Muscle of back (tissue), 3 donors: ENCODE measurements at regions not wholly inside any gene's neighbourhood (a gene's known extent, or its start where the extent isn't known, plus 50 kb on each side); places are given as distances from the start of the nearest gene placed in this dataset.
"Not testable (repeated sequence)": the region's sequence is repeated elsewhere in the genome, so short reads cannot be mapped to it uniquely, and the experiment has no call there.

Experiments used
- DNase-seq, 3 donors: peaks; one replicate each; pipeline versions ENCODE4 v3.0.0 to v3.0.0-alpha.2; 2013

DNA sequence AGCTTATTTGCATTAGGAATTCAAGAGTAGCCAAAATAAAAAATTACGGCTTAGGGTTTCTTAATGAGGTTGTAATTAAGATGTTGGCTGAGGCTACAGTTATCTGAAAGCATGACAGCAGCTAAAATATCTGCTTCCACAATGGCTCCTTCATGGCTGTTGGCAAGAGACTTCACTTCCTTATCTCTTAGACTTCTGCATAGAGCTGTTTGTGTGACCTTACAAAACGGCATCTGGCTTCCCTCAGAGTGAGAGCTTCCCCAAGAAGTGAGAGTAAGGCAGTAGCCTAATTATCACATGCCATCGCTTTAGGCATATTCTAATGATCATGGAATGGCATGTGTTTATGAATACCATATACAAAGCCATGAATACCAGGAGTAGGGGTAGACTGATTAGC, 57.6 kb downstream of the CCDC59 start:
- DNase-seq: no peak

DNA sequence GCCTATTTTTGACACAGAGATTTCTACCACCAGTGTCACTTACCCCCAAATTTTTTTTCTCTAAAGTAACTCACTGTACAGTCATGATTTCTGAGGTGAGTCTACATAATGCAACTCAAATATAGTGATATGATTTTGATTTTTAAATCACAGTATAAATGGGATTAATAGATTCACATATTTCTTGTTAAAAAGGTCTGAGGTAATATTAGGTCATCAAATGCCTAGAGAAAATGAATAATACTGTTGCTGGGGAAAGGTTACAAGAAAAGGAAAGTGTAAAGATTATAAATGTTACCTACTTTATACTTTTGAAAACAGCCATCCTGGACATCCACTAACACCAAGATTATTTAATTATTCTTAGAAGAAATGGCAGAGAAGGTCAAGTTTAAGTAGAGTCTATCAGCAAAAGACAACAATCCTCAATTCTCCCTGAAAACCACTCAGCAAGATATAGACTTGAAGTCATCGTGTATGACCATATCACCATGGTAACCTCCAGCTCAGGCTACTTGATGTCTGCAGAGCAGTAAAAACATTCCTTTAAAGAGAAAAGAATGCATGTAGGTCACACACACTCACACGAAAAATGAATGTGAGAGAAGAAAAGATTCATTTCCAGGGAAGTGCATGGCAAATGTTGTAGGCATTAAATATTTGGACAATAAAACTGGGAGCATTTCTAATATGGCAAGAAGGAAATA, 58.7 kb downstream of the CCDC59 start:
- no peak for DNase-seq

DNA sequence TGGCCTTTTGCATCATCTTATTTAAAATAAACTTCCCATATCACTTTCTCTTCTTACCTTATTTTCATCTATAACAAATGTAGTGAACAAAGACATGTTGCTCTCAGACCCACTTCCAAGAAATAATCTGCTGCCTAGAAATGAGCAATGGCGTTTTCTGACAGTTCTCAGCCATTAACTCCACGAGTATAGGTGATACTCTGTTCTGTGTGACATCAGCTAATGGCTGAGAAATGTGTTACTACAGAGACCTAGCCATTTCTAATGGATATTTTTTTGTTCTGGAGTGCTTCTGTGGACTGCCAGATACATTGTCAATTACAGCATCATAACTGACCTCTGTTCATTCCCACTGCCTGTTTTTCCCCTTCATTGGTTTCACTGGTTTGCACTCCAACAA, 67.8 kb downstream of the CCDC59 start:
- DNase-seq: no peak

DNA sequence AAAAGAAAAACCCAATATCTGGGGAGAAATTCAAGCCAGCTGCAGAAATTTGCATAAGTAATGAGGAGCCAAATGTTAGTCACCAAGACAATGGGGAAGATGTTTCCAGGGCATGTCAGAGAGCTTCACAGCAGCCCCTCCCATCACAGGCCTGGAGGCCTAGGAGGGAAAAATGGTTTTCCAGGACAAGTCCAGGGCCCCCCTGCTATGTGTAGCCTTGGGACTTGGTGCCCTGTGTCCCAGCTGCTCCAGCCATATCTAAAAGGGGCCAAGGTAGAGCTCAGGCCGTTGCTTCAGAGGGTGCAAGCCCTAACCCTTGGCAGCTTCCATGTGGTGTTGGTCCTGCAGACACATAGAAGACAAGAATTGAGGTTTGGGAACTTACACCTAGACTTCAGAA, 76.9 kb downstream of the CCDC59 start:
- DNase-seq: not testable (repeated sequence)

DNA sequence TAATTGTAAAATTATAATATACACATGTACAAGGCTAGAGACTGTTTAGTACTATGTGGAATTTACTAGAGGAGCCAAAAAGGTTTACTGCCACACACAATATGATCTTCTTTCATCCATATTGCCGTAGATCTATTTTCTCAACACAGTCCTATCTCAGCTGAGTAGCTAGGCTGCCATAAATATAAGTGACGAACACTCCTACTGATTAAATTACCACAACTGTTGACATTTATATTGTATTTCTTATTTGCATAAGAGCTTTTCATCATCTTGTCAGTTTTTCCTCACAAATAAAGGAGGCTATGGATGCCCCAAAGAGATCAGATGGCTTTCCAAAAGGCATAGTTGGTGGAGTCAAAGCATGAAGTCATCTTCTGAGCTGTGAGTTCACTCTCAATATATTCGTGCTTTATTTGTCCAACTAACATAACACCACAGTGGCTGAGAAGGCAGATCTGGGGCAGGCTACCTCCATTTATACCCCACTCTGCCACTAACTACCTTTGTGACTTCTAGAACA, 78.6 kb downstream of the CCDC59 start:
- no peak for DNase-seq

DNA sequence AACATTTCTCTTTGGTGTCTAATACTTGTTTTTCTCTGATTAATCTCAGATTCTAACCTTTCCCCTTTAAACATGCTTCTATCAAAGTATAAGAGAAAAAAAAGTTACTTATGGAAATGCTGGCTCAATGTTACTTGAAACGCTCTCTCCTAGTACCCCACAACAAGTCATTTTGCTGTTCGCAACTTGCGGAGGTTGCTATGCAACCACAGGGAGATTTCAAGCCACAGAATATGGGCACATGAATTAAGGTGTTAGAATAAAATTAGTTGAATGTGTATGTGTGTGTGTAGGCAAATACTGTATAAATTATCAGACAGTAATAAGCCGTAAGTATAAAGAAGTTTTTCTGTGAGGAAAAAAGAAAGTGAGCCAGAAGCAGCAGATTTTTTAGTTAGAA, 80.6 kb downstream of the CCDC59 start:
- no peak for DNase-seq

DNA sequence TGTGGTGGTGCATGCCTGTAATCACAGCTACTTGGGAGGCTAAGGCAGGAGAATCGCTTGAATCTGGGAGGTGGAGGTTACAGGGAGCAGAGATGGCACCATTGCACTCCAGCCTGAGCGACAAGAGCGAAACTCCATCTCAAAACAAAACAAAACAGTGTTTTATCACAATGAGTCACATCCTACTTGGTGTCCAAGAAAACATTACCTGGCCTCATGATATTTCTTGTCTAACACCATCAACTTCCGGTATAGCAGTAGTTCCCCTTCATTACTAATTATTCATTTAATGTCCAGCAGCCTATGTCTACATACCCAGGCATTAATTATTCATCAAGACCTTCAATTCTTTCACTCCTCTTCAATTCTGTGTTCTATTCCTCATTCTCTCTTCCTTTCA, 115.5 kb downstream of the CCDC59 start:
- DNase-seq: no peak

DNA sequence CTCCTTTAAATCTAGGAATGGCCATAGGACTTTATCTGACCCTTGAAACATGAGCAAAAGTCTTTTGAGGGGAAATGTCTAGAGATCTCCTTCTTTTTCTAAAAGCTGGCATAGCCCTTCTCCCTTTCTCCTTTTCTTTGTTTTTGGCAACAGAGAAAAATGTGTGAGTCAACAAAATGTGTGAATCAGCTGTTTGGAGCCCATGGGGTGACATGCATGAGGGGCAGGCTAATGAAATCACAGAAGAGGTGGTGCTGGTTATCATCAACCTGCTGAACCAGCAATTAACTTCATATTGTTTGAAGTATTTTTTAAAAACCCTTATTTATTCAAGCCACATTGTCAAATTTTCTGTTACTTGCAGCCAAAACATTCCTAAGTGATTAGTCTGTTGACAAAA, 132.3 kb downstream of the CCDC59 start:
- DNase-seq: no peak

DNA sequence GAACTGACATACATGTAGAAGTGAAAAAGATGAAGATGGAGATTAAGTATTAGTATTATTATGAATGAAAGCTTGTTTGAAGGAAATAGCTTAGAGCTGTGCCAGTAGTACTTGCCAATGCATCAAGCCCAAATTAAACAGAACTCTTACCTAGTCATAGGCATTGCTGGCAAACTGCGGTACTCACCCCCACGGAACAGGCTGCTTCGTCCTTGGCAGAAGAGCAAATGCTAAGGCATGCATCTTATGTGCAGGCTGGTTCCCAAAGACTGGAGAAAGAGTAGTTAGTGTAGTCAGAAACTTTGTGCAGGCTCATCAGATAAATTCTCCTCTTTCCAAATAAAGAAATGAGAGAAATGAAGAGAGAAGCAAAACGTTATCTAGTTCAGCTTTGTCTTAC, 134.8 kb downstream of the CCDC59 start:
- no peak for DNase-seq

DNA sequence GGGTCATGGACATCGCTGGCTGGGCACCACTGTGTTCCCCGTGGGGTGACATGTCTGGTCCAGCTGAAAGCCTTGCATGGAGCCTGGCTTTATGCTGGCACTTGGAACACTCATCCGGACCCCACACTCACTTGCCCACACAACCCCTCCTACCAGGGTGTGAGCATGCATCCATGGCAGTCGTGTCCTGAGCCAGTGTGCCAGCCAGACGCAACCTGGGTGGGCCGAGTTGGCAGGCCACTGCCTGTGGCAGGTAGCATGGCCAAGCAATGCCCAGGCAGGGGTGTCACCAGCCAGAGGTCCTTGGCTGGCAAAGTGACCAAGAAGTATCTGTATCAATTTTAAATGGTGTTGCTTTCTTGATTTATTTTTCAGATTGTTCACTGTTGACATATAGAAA, 141.7 kb downstream of the CCDC59 start:
- DNase-seq: no peak

DNA sequence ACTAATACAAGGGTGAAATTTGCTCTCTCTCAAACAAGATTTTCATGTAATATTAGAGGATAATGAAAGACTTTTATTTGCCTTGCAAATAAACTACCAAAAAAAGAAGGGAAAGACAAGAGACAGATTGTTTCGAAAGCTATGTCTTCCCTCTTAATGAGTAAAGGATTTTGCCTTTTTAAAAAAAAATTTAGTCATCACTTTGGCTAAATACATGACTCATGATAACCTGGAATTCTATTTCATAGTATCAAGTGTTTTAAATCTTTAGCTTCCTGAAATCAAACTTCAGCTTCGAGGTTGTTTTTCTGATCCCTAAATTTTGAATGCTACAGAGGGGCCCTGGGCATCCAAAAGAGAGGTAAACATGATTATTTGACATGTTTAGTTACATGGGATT, 144.4 kb downstream of the CCDC59 start:
- DNase-seq: no peak

DNA sequence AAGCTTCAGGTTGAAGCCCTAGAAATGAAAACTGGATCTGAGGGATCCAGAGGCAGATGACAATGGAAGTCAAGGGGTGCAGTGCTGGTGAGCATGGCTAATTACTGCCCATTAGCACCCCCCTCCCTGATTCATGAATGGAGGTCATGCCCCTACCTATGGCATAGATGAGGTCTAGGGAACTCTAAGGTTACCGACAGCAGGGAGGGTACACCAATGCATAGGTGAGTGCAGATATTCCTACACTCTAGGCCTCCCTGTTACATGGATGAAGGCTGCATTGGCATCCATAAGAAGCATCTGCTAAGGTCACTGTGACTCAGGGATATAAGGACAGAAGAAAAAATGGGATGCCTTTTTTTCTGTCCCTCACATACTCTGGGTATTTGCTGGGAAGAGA, 147.3 kb downstream of the CCDC59 start:
- no peak for DNase-seq

DNA sequence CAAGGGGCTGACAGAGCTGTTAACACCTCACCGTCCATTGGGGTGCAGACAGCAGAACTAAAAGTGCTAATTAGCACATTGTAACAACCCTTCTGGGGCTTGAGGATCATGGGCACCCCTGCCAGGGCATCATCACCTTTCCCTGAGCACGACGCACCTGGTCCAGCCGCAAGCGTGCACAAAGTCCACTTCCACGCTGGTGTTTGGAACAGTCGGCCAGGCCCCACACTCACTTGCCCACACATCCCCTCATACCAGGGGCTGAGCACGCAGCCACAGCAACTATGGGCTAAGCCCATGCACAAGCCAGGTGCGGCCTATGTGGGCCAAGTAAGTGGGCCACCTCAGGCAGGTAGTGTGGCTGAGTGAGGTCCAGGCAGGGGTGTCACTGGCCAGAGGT, 148.7 kb downstream of the CCDC59 start:
- no peak for DNase-seq

DNA sequence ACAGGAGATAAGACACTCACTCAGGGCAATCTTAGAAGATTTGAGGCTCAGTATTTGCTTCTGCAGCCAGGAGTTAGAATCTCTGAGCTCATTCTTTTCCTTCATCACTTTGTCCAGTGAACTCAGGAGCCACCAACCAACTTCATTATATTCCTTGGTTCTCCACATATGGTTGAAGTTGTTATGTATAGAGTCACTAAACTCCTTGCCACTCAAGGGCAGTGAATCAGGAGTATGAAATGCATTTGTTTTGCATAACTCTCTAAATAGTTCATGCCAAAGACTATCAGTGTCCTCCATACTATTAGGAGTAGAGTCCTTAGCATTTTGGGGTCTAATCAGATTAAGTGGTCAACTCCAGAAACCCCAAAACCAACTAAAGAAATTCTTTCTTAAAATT, 150.6 kb downstream of the CCDC59 start:
- DNase-seq: no peak

DNA sequence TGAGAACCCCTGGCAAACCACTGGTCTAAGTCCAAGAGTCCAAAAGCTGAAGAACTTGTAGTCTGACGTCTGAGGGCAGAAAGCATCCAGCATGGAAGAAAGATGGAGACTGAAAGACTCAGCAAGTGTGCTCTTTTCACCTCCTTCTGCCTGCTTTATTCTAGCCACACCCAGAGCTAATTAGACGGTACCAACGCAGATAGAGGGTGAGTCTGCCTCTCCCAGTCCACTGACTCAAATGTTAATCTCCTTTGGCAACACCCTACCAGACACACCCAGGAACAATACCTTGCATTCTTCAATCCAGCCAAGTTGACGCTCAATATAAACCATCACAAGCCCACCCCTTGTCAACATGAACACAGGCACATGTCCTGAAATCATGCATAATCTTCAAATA, 155.1 kb downstream of the CCDC59 start:
- DNase-seq: no peak

DNA sequence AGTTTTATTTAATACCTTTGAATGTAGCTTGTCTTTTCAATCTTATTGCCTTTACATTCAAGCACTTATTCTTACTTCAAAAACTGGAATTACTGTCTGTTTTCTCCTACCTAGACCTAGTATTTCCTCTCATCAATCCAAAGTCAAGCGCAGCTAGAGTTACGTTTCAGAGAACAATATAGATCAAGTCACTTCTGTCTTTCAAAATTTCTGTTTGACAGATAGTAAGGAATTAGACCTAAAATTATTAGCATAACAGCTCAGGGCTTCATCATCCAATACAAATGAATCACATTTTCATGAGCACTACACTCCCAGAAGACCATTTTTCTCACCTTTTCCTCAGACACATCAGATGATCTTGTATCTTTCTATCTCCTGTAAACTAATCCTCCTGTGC, 170.6 kb downstream of the CCDC59 start:
- no peak for DNase-seq

DNA sequence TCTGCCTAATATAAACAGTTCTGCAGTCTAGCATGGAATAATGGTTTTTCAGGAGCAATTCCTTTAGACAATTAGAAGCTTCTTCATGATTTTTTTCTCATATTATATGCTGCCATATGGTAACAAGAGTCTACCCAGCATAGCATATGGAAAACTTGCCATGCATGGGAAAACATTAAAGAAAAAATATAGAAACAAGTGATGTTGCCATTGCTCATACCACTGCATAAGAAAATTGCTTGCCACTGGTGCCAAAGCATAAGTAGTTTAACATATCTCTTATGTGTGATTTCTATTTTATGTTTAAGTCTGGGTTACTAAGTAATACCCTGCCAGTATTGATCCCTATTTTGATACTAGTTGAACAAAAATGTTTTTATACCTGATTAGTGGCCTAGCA, 171.2 kb downstream of the CCDC59 start:
- no peak for DNase-seq

DNA sequence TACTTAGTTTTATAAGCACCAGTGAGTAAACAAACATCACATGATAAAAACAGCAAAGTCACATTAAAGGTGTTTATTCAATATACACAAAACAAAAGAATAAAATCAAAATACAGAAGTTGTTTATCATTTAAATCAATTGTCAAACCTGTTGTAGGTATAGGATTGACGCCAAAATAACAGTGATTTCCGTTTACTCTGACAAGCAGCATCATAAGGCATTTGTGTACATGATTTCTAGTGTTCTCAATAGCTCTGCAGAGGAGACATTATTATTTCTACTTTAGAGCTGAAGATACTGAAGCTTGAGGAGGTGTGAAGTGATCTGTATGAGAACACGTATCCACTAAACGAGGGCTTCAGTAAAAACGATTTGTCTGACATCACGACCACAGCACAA, 171.9 kb downstream of the CCDC59 start:
- no peak for DNase-seq

DNA sequence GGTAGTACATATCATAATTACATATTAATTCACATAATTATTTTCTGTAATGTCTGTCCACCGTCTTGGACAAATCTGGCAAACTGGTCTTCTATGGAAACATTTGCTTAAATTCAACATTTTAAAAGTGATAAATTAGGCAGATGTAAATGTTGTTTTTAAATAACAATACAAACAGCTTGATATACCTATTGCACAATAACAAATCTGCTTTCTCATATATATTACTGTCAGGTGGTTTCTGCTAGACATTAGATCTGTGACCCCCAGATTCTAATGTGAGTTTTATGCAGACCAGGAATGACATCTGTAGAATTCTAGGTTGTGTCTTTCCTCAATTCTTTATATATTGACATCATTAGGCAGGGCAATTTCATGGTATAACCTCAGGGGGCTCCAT, 173.3 kb downstream of the CCDC59 start:
- DNase-seq: no peak

DNA sequence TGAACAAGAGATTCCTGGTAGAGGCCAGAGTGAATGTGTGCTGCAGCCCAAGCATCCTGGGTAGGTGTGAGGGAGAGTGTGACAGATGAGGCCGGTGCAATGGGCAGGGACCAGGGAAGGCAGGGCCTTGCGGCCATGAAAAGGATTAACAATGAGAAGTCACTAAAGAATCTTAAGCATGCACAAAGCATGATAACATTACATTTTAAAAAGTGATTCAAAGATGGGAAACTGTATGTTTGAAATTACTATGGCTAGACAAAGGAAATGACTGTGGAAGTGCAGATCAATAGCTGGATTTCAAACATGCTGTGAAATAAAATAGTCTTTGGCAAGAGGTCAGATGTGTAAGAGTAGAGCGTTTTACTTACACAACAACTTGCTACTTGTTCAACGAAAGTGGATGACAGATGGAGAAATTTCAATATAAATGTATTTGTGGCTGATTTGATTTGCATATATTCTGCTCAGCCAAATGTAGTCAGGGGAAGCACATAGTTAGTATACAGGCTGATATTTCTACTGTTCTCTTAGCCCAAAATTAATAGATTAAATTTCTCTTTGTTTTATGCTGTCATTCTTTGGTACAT, 175.5 kb downstream of the CCDC59 start:
- no peak for DNase-seq

DNA sequence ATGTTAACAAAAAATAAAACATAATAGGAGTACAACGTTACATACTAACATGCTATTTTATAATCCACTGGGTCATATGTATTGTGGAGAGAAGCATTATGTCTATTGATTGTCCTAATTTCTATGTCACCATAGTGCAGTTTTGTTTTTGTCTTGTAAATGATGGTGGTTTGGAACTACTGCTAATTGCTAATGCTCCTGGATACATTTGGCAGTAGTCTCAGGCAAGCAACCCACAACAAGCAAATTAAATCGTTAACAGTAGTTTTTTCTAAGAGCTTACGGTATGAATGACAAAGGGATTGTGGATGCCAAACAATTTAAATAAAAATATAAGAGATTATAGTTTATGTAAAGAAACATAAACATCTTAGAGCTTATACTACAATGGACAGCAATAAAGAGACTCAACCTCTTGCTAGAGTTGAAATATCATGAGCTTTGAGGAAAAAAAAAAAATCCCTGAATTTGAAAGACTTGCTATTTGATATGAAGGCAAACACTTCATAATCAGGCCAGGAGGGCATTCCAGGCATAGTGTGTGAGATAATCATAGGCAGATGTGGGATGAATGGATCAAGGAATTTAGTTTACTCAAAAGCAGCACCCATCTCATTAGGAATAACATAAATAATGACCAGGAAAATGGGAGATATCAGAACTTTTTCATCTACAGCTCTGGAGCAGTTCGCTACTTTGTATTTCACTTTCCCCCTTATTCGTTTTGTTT, 181.3 kb downstream of the CCDC59 start:
- DNase-seq: peak in 1 of 3 donors; percentile 28

DNA sequence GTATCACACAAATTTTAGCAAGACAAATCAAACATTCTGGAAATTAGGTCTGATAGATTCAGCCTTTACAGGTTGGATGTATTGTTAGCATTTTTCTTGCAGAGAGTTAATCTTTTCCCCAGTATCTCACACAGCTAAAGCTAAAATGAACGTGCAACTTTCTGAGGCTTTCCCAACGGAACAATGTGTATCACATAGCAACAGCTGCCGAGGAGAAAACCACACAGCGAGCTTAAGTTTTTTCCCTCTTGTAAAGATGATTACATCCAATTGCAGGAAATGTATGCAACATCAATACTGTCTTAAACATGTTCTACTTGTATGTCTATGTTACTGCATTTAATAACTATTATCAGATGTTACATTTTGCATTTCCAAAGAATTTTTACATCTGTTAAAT, 182.2 kb downstream of the CCDC59 start:
- peak; percentile 34 to 74 (median 41) for DNase-seq

DNA sequence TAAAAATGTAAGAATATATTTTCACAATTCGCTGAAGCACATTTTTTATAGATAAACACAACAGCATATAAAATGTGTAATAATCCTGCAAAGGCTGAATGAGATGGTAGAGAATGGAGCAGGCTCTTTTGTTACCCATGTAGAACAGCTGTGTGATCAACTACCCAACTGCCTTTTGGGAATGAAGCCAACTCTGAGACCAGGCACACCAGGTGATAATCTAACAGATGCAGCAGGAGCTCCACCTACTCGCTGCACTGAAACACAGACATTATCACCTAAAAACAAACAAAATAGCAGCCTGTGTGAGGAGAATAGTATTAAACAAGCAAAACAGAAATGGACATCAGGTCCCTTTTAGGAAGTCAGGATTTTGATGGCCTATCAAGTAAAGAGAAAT, 183.3 kb downstream of the CCDC59 start:
- DNase-seq: peak in 2 of 3 donors; percentile 12 to 23
